ENCODE measurements at regions not wholly inside any gene's neighbourhood (a gene's known extent, or its start where the extent isn't known, plus 50 kb on each side); places are given as distances from the start of the nearest gene placed in this dataset.

GRCh38 chr3:127066635-127067034 is 83.7 kb downstream of the PLXNA1 start:
- no peak for TF ChIP-seq CTCF (IDR thresholded peaks at IDR 0.05)
- POLR2A ChIA-PET, result no interaction called here
- DNase-seq (no peak), ATAC-seq (ENCODE audit: low read depth) (no peak)
- Mint-ChIP-seq H3K36me3 (ENCODE audit: low read depth) (no peaks in the 10 kb centered on the region), H3K9me3 (no peaks in the 10 kb centered on the region), H3K27me3 (peaks cover 62% of the 10 kb centered on the region), H3K4me1 (no peaks in the 10 kb centered on the region), H3K27ac (no peak overlapping the region), H3K4me3 (no peak overlapping the region)
- CTCF ChIA-PET, result no interaction called here
- intact Hi-C loops (cut with micrococcal nuclease), result no loop called here

- Mint-ChIP-seq H3K36me3 (ENCODE audit: low read depth) (no peaks in the 10 kb centered on the region), H3K27me3 (peaks cover 60% of the 10 kb centered on the region), H3K4me1 (no peaks in the 10 kb centered on the region), H3K9me3 (no peaks in the 10 kb centered on the region), H3K4me3 (no peak overlapping the region), H3K27ac (no peak overlapping the region)
- intact Hi-C loops (cut with micrococcal nuclease), result no loop called here
- no peak for ATAC-seq (ENCODE audit: low read depth)
- DNase-seq, result no peak
- ChIA-PET CTCF (no interaction called here), POLR2A (no interaction called here)
- TF ChIP-seq CTCF (IDR thresholded peaks at IDR 0.05), result no peak
Measured at GRCh38 chr3:127067116-127067910, 84.4 kb downstream of the PLXNA1 start.

GRCh38 chr3:127068111-127068810 is 85.3 kb downstream of the PLXNA1 start:
- Mint-ChIP-seq H3K4me3 (no peak overlapping the region), H3K27me3 (peaks cover 55% of the 10 kb centered on the region), H3K9me3 (no peaks in the 10 kb centered on the region), H3K4me1 (no peaks in the 10 kb centered on the region), H3K27ac (no peak overlapping the region), H3K36me3 (ENCODE audit: low read depth) (no peaks in the 10 kb centered on the region)
- intact Hi-C loops (cut with micrococcal nuclease), result no loop called here
- TF ChIP-seq CTCF (IDR thresholded peaks at IDR 0.05), result no peak
- CTCF ChIA-PET, result no interaction called here
- POLR2A ChIA-PET, result no interaction called here
- no peak for DNase-seq
- no peak for ATAC-seq (ENCODE audit: low read depth)

GRCh38 chr3:127068871-127069270 is 86.0 kb downstream of the PLXNA1 start:
- CTCF ChIA-PET, result no interaction called here

More at GRCh38 chr3:127068871-127069270, 86.0 kb downstream of the PLXNA1 start:
- Mint-ChIP-seq H3K9me3 (no peaks in the 10 kb centered on the region), H3K4me1 (no peaks in the 10 kb centered on the region), H3K27me3 (peaks cover 56% of the 10 kb centered on the region), H3K36me3 (ENCODE audit: low read depth) (no peaks in the 10 kb centered on the region), H3K27ac (no peak overlapping the region), H3K4me3 (no peak overlapping the region)
- POLR2A ChIA-PET, result no interaction called here
- intact Hi-C loops (cut with micrococcal nuclease), result no loop called here
- ATAC-seq (ENCODE audit: low read depth) (no peak), DNase-seq (no peak)
- TF ChIP-seq CTCF (IDR thresholded peaks at IDR 0.05), result no peak
